ENCODE measurements at regions not wholly inside any gene's neighbourhood (a gene's known extent, or its start where the extent isn't known, plus 50 kb on each side); places are given as distances from the start of the nearest gene placed in this dataset.

DNA sequence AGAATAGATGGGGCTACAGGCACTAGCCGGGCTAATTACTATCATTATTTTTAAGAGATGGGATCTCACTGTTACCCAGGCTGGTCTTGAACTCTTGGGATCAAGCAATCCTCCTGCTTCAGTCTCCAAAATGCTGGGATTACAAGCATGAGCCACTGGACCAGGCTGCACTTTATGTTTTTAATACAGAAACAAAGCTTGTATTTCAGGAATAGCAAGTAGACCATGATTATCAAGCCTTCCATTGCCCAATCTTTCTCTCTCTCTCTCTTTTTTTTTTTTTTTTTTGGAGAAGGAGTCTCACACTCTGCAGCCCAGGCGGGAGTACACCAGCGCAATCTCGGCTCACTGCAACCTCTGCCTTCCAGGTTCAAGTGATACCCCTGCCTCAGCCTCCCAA lies 75.4 kb downstream of the MDH2 start:
- Histone ChIP-seq H3K27ac (ENCODE audit: low read depth, low read length) (no peak overlapping the region), H3K27me3 (ENCODE audit: control insufficient read depth, insufficient read depth, low read length, poor library complexity, severe bottlenecking) (no peaks in the 10 kb centered on the region), H3K9ac (ENCODE audit: extremely low read depth, low read length, poor library complexity, severe bottlenecking) (no peak overlapping the region), H3K4me3 (ENCODE audit: low read length) (no peak overlapping the region), H3K9me3 (ENCODE audit: control insufficient read depth, low read length) (no peaks in the 10 kb centered on the region), H3K4me1 (ENCODE audit: control insufficient read depth, insufficient read depth, low read length) (peaks cover 8% of the 10 kb centered on the region), H3K36me3 (ENCODE audit: control insufficient read depth, insufficient read depth, low read length) (no peaks in the 10 kb centered on the region)
- no peak overlapping the region for H3K4me3 Mint-ChIP-seq
- TF ChIP-seq, protein P1, sequence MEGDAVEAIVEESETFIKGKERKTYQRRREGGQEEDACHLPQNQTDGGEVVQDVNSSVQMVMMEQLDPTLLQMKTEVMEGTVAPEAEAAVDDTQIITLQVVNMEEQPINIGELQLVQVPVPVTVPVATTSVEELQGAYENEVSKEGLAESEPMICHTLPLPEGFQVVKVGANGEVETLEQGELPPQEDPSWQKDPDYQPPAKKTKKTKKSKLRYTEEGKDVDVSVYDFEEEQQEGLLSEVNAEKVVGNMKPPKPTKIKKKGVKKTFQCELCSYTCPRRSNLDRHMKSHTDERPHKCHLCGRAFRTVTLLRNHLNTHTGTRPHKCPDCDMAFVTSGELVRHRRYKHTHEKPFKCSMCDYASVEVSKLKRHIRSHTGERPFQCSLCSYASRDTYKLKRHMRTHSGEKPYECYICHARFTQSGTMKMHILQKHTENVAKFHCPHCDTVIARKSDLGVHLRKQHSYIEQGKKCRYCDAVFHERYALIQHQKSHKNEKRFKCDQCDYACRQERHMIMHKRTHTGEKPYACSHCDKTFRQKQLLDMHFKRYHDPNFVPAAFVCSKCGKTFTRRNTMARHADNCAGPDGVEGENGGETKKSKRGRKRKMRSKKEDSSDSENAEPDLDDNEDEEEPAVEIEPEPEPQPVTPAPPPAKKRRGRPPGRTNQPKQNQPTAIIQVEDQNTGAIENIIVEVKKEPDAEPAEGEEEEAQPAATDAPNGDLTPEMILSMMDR (conservative IDR thresholded peaks at IDR 0.05), result no peak
- H3K36me3 Mint-ChIP-seq (ENCODE audit: low read depth), result no peaks in the 10 kb centered on the region
- H3K4me1 Mint-ChIP-seq, result peaks cover 33% of the 10 kb centered on the region
- H3K9me3 Mint-ChIP-seq, result no peaks in the 10 kb centered on the region
- H3K27me3 Mint-ChIP-seq (ENCODE audit: insufficient read depth), result no peaks in the 10 kb centered on the region
- 94 to 100% methylated on average over 3 to 4 of the region's 4 CpGs for WGBS, 2 experiments (ENCODE audit: insufficient coverage in 1 of 2, insufficient read length in 1 of 2)
- DNase-seq, result no peak
- H3K27ac Mint-ChIP-seq, result no peak overlapping the region

DNA sequence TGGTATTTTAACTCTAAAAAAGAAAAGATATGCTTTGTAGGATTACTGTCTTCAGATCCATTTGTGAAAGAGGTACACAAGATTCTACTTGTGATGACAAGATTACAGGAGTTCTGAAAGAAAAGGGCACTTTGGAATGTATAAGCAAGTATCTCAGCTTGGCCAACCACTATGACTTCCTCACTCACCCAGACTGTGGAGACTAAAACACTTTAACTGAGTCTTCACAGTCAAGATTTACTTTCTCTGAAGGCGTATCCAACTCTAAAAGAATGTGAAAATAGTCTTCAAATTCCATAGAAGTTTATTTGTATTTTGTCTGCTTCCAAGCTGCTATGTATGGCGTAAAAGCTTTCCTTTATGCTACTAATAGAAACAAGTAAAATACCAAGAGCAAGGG lies 76.1 kb upstream of the SRRM3 start:
- TF ChIP-seq, protein P1 (conservative IDR thresholded peaks at IDR 0.05), result no peak
- Histone ChIP-seq H3K36me3 (ENCODE audit: control insufficient read depth, insufficient read depth, low read length) (no peaks in the 10 kb centered on the region), H3K4me3 (ENCODE audit: low read length) (no peak overlapping the region), H3K9ac (ENCODE audit: extremely low read depth, low read length, poor library complexity, severe bottlenecking) (no peak overlapping the region), H3K9me3 (ENCODE audit: control insufficient read depth, low read length) (no peaks in the 10 kb centered on the region), H3K27me3 (ENCODE audit: control insufficient read depth, insufficient read depth, low read length, poor library complexity, severe bottlenecking) (no peaks in the 10 kb centered on the region), H3K4me1 (ENCODE audit: control insufficient read depth, insufficient read depth, low read length) (peaks cover 8% of the 10 kb centered on the region), H3K27ac (ENCODE audit: low read depth, low read length) (no peak overlapping the region)
- Mint-ChIP-seq H3K27ac (no peak overlapping the region), H3K36me3 (ENCODE audit: low read depth) (no peaks in the 10 kb centered on the region), H3K9me3 (no peaks in the 10 kb centered on the region), H3K27me3 (ENCODE audit: insufficient read depth) (no peaks in the 10 kb centered on the region), H3K4me1 (peaks cover 34% of the 10 kb centered on the region), H3K4me3 (no peak overlapping the region)
- 83 to 100% methylated on average over 1 to 2 of the region's 2 CpGs for WGBS, 2 experiments (ENCODE audit: insufficient coverage in 1 of 2, insufficient read length in 1 of 2)
- DNase-seq, result no peak

DNA sequence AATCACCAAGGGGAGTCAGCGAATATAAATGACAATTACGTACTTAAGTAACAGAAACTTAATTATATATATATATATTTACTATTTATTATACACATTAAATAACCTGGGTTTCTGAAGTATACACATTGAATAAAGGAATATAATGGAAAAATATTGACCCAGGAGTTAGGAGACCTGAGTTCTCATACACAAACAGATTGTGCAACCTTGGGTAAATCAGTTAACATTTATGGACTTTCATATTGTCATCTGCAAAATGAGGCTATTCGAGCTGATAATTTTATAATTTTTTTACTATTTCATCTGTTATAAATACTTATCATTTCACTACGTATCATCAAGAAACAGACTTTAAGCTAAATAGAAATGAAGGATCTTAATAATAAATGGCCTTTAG lies 75.1 kb upstream of the SRRM3 start:
- TF ChIP-seq, protein P1 (conservative IDR thresholded peaks at IDR 0.05), result no peak
- H3K27ac Mint-ChIP-seq, result no peak overlapping the region
- no peaks in the 10 kb centered on the region for H3K9me3 Mint-ChIP-seq
- peaks cover 25% of the 10 kb centered on the region for H3K4me1 Mint-ChIP-seq
- H3K4me3 Mint-ChIP-seq, result no peak overlapping the region
- H3K36me3 Mint-ChIP-seq (ENCODE audit: low read depth), result no peaks in the 10 kb centered on the region
- no peaks in the 10 kb centered on the region for H3K27me3 Mint-ChIP-seq (ENCODE audit: insufficient read depth)
- WGBS, 2 experiments (ENCODE audit: insufficient coverage in 1 of 2, insufficient read length in 1 of 2), result 90% methylated on average over 2 of the region's 4 CpGs; no CpG with 5 or more reads in 1 of the 2 experiments
- no peaks in the 10 kb centered on the region for H3K36me3 ChIP-seq (ENCODE audit: control insufficient read depth, insufficient read depth, low read length)
- H3K4me3 ChIP-seq (ENCODE audit: low read length), result no peak overlapping the region
- H3K9ac ChIP-seq (ENCODE audit: extremely low read depth, low read length, poor library complexity, severe bottlenecking), result no peak overlapping the region
- H3K27me3 ChIP-seq (ENCODE audit: control insufficient read depth, insufficient read depth, low read length, poor library complexity, severe bottlenecking), result no peaks in the 10 kb centered on the region
- peaks cover 3% of the 10 kb centered on the region for H3K4me1 ChIP-seq (ENCODE audit: control insufficient read depth, insufficient read depth, low read length)
- DNase-seq, result no peak
- H3K27ac ChIP-seq (ENCODE audit: low read depth, low read length), result no peak overlapping the region
- H3K9me3 ChIP-seq (ENCODE audit: control insufficient read depth, low read length), result no peaks in the 10 kb centered on the region
